HG03045 (cell line): ENCODE measurements at regions not wholly inside any gene's neighbourhood (a gene's known extent, or its start where the extent isn't known, plus 50 kb on each side); places are given as distances from the start of the nearest gene placed in this dataset.
A peak's percentile ranks its signal among the peaks of the same experiment; 100 is the strongest.

Experiments used
- ATAC-seq: cut with Tn5 transposase; IDR thresholded peaks from one replicate; pipeline ENCODE4 v1.9.1; 2021; ENCODE audit warnings: mild to moderate bottlenecking, moderate library complexity; ENCODE audit not compliant: unreplicated experiment

- ATAC-seq, result no peak
Measured at GRCh38 chr4:149296503-149296902, 519.1 kb downstream of the IQCM start.

DNA sequence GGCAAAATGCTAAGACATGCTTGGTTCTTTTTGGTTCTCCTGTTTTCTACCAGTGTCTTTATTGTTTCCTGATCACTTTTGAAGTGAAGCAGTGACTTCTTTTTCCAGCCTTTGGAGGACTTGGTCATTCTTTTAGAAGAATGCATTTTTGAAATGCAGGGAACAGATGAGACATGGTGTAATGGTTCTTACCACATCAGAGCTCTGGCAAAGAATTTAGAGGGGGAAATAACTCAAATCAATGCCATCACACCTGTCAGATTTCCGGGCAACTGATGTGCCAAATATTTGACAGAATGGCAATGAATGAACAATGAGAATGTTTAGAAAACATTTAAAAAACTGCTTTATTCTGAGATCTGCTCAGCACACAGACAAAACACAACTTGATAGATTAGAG lies 519.6 kb downstream of the IQCM start:
- ATAC-seq, result no peak

DNA sequence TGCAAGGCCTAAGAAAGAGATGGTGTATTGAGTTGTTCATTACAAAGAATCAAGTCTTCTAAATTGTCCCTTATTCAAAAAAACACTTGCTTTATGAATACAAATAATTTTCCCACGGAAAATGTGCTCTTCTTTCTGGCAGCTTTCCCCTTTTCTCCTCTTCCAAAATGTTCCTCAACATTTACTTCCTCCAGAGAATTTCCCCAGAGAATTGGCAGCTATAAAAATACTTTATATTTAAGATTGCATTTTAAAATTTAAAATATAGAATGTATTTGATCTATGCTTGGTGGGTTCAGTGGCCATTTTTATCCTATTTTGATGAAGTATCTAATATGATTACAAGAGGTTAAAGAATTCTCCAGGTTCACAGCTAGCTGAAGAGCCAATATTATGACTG lies 521.0 kb downstream of the IQCM start:
- ATAC-seq, result no peak

DNA sequence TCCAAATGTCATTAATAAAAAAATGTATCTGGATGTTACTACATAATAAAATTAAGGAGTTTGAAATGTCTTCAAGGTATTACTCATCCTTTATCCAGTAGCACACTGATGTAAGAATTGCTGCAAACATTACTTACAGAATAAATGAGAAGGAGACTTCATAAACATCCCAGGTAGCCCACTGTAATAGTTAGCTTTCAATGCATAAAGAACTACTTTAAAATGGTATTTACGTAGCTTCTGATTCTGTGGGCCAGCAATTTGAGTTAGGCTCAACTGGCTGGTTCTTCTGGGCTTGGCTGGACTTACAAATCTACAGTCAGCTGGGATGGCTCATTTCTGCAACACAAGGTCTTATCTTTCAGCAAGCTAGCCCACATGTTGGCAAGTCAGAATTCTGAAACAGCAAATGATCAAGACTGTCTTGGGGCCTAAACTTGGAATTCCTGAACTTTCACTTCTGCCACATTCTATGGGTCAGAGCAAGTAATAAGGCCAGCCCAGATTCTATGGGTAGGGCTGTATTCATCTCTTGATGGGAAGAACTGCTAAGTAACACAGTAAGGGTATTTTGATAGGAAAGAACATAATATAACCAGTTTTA lies 522.5 kb downstream of the IQCM start:
- no peak for ATAC-seq

- no peak for ATAC-seq
Measured at GRCh38 chr4:149292425-149293007, 523.1 kb downstream of the IQCM start.

- ATAC-seq, result no peak
Measured at GRCh38 chr4:149291463-149291862, 524.2 kb downstream of the IQCM start.

DNA sequence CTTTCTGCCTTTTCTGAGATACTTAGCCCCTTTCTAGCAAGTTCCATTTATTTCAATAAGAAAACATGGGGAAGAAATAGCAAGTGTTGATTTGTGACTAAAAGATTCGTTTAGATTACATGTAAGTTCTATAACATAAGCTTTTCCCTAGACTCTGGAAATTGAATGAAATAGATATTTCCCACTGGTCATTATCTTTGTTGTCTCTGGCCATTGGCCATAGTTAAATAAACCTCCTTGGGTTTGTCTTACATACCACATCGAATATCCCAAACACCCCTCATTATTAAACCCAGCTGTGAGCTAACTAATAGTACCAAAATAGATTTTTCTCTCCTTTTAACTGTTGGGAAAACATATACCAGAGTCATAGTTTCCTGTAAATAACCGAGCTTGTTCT lies 534.8 kb downstream of the IQCM start:
- no peak for ATAC-seq

- ATAC-seq, result no peak
Measured at GRCh38 chr4:149279776-149280175, 535.9 kb downstream of the IQCM start.

- ATAC-seq, result no peak
Measured at GRCh38 chr4:149279331-149279730, 536.3 kb downstream of the IQCM start.

DNA sequence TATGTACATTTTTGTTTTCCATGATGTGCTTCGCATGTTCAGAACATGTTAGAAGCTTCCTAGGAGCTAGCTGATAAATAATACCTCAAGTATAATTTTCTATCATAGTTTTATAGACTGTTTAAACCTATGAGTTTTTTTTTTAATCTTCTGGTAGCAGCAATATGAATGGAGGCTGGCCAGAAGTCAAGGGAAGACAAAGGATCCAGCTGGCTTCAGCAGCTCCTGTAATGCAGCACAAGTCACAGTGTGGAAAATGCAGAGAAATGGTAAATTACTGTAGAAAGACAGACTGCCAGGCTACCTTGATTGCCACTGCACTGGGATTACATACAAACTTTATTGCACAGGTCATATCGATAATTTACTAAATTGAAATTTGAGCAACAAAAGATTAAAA lies 537.9 kb downstream of the IQCM start:
- ATAC-seq, result no peak

- ATAC-seq, result no peak
Measured at GRCh38 chr4:149269835-149270234, 545.8 kb downstream of the IQCM start.

- no peak for ATAC-seq
Measured at GRCh38 chr4:149266301-149266700, 549.3 kb downstream of the IQCM start.

DNA sequence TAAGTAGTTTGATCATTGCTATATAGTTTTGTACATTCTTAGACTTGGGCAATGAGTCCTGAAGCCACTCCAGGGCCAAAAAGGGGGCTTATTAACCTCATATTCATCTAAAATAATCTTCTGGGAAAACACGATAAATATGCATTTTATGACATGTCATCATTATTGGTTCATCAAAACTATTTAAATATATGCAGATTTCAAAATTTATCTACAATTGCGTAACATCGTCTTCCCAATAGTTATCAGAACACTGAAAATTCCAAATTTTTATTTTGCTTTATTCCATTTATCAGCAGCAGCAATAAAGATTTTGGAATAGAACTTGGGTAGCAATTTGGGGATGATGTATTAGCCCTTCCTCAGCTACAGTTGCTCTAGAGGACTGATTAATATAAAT lies 550.0 kb downstream of the IQCM start:
- no peak for ATAC-seq

GRCh38 chr4:149264093-149264733 lies 551.4 kb downstream of the IQCM start:
- peak; percentile 65 for ATAC-seq

DNA sequence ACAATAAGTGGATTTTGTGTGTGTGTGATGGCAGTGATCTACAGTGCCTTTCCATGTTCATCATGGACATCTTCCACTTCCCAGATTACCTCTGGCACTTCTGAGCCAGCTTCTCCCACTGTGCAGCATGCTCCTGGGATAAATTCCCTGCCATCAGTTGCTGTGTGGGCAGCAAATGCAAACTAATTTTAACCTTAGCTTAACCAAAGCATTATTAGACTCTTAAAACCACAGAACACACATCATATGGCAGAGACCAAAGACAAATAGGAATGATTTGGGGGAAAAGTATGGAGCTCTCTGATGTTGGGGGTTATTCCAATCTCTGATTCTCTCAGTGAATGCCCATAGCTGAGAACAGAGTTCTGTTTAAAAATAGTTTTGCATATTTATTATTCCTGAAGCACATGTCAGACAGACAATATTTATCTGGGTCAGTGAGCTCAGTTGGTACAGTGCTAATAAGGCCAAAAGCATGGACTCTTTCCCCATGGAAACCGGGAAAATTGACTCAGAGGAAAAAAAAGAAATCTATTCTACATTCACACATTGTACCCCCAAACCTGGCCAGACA lies 567.4 kb downstream of the IQCM start:
- no peak for ATAC-seq

DNA sequence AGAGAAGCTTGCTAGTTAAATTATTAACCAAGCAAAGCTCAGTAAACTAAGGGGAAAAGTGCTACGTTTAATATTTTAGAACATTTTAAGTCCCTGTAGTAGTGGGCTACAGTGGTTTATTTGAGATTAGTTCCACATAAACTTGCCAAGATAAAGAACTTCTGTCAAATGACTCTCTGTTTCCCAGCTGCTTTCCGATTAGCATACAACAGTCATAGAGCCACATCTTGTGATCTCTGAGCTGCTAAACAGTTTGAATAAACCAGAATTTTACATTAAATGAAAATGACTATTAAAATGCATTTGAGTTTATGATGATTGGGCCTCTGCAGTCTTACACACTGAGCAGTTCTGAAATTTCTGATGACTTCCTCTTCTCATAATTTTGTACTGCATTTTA lies 568.5 kb downstream of the IQCM start:
- ATAC-seq, result no peak

GRCh38 chr4:149245333-149245732 lies 570.3 kb downstream of the IQCM start:
- no peak for ATAC-seq

- no peak for ATAC-seq
Measured at GRCh38 chr4:149238097-149238496, 577.5 kb downstream of the IQCM start.

GRCh38 chr4:149234798-149235197 lies 580.8 kb downstream of the IQCM start:
- ATAC-seq, result no peak

GRCh38 chr4:149223659-149224058 lies 592.0 kb downstream of the IQCM start:
- ATAC-seq, result no peak

DNA sequence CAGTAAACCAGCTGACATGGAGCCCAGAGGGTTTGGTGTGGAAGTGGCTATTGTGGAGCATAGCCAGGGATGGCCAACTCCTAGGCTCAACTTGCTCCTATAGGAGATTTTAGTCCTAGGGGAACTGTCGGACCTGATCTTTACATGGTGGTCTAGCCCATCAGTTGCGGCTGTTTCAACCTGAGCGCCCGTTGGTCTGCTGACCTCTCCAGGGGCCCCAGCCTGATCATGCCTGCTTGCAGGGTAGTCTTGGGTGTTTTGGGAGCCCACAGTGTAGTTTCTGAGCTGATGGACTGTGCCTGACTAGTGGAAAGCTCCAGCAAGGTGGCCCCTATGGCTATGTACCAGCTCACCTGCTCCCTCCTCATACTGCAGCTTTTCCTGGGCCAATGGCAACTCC lies 597.0 kb downstream of the IQCM start:
- no peak for ATAC-seq

DNA sequence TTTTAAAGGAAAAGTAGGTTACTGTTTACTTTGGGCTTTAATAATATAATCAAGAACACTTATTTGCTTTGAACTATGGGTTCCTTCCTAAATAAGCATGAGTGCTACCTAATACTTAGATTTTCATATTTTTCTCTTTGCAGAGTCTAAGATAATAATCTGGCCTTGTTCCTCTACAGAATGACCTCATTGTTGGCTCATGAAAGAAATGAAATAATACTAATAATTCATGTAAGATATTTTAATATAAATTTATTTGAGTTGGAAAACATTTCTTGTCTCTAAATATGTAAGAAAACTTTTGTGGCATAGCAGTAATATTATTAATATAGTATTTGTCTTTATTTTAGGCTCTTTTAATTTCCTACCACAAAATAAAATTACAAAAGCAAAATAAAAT lies 601.3 kb downstream of the IQCM start:
- ATAC-seq, result no peak
